Cerebellar cortex (tissue), 1 donor: ENCODE measurements at regions not wholly inside any gene's neighbourhood (a gene's known extent, or its start where the extent isn't known, plus 50 kb on each side); places are given as distances from the start of the nearest gene placed in this dataset.
"Not testable (repeated sequence)": the region's sequence is repeated elsewhere in the genome, so short reads cannot be mapped to it uniquely, and the experiment has no call there.

ENCODE experiments used
- DNase-seq: peaks from one replicate; pipeline ENCODE4 v3.0.0-alpha.2; 2015; ENCODE audit warnings: low spot score

DNA sequence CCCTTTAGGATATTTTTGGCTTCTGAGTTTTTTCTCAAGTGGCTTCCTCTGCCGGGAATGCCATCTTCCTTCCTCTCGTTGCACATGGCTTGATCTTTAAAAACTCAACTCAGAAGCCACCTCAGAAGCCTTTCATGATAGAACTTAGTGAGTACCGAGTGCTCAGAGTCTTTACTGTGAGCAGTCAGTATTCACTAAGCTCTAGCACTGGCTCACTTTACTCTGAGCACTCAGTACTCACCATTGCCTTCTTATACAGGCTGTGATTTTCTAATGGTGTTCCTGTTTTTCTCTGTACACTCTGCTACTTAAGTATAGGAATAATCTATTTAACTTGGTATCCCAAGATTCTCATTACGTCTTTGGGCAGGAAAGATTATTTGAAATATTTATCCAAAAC lies 116.2 kb downstream of the PFDN4 start:
- no peak for DNase-seq

- DNase-seq = no peak
Measured at GRCh38 chr20:54324652-54325285, 116.9 kb downstream of the PFDN4 start.

DNA sequence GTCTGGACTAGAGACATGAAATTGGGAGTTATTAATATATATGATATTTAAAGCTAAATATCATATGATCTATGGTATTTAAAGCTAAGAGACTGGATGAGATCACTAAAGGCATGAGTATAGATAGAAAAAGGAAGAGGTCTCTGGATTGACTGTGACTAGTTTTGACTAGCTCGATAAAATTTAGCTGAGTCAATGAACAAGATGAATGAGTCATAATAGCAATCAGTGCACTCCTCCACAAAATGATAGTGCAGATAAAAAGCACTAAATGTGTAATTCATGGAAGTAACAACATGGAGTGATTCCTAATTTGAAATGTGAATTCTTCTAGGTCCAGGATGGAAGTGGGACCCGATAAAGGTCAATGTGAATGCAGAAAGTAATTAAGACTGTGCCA lies 127.4 kb downstream of the PFDN4 start:
- DNase-seq = no peak

- no peak for DNase-seq
Measured at GRCh38 chr20:54337144-54337543, 129.3 kb downstream of the PFDN4 start.

DNA sequence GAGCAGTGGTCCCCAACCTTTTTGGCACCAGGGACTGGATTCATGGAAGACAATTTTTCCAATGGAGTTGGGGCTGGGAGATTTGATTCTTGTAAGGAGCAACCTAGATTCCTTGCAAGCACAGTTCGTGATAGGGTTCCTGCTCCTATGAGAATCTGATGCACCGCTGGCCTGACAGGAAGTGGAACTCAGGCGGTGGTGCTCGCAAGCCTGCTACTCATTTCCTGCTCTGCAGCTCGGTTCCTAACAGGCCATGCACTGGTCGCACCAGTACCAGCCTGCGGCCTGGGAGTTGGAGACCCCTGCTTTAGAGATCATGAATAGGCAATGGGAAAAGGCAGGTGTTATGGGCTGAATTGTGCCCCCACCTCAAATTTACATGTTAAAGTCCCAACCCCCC lies 131.2 kb downstream of the PFDN4 start:
- DNase-seq = no peak

DNA sequence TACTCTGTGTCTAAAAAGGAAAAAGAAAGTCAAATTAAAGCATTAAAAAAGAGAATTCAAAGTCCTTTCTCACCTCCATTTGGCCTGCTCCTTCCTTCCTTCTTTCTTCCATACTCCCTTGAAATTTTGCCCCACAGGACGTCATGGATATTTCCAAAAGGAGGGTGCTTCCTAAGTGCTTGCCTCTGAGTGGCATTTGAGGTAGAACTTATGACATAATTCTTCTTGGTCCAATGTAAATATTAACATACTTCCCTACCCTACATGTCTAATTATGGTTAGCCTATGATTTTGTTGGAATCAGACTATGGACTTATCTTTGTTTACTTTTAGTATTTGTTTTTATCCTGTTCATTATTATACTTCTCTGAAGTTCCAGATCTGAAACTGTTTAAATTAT lies 132.3 kb downstream of the PFDN4 start:
- no peak for DNase-seq

- DNase-seq = no peak
Measured at GRCh38 chr20:54340667-54341081, 132.8 kb downstream of the PFDN4 start.

GRCh38 chr20:54342258-54342920 lies 133.0 kb upstream of the DOK5 start:
- DNase-seq = no peak

- no peak for DNase-seq
Measured at GRCh38 chr20:54343099-54343498, 132.3 kb upstream of the DOK5 start.

GRCh38 chr20:54343634-54344033 lies 131.8 kb upstream of the DOK5 start:
- no peak for DNase-seq

DNA sequence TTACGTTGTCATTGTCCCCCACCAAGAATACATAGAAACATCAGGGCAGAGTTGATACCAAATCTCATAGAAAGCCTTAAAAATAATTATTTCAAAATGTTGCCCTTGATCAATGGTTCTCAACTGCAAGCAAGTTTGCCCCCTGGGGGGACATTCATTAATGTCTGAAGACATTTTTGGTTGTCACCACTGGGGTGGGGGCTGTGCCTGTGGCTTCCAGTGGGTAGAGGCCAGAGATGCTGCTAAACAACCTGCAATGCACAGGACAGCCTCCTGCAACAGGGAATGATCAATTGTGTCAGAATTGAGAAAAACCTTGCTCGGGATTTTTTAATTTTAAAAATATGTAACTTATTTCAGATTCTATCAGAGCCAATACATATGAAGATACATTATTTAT lies 130.6 kb upstream of the DOK5 start:
- DNase-seq = no peak

GRCh38 chr20:54345301-54345724 lies 130.1 kb upstream of the DOK5 start:
- no peak for DNase-seq

DNA sequence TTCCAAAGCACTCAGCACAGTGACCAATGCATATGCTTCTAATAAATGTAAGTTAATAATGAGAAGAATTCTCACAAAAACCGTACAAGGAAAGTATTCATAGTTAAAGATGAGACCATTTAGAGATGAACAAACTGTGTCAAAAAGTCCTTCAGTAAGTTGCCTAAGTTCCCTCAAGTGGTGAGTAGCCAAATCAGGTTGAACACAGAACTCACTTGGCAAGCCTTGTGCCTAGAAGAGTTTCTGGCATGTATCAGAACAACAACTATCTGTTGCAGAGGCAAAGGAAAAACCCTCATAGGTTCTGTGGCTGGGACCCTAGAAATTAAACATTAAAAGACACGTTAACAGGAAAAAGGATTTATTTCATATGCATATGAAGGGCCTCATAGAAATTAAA lies 129.6 kb upstream of the DOK5 start:
- no peak for DNase-seq

- no peak for DNase-seq
Measured at GRCh38 chr20:54346276-54346675, 129.1 kb upstream of the DOK5 start.

- DNase-seq = no peak
Measured at GRCh38 chr20:54347166-54347833, 128.1 kb upstream of the DOK5 start.

DNA sequence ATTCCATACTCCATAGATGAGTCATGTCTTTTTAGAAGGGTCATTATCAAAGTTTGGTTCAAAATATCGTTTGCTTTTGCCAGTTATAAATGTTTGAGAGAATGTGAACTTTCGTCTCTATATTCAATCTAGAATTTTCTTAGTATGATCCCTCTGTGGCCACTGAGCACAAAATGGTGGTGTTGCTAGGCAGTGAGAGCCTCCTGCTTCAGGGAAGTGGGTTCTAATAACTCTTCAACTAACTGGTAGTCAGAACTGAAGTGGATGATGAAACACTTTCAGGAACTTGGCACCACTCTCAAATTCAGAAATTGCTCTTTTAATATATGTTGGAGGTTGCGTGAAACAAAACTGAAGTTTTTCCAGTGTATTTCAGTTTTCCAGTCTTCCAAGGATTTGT lies 125.0 kb upstream of the DOK5 start:
- no peak for DNase-seq

DNA sequence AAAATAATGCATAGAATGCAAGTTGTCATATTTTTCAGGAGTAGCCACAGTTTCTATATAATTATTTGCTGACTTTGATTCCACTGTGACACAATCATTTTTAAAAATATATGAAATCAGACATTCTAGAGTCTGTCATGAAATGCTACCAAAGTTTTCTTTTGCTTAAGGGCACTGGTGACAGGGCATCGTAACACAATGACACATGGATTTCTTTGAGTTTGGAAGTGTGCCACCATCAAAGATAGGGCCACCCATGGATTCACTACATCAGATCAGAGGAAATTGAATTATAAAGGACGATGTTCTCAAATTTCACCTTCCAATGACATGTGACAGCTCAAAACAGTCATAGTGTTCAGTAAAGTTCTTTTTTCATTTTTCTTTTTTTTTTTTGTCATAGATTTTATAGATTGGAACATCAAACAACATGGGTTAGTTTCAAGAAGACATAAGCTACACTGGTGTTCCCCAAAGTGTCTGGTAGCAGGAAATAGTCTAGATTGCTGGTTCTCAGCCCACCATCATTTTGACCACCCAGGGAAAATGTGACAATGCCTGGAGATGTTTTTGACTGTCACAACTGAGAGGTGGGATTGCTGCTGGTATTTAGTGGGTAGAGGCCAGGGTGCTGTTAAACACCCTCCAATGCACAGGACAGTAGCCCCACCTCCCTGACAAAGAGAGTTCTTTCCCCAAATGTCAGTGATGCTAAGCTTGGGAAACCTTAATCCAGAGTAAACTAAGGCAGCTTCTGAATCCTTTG lies 123.8 kb upstream of the DOK5 start:
- no peak for DNase-seq

- DNase-seq = not testable (repeated sequence)
Measured at GRCh38 chr20:54352541-54352940, 122.9 kb upstream of the DOK5 start.

- DNase-seq = no peak
Measured at GRCh38 chr20:54353292-54353691, 122.1 kb upstream of the DOK5 start.

- no peak for DNase-seq
Measured at GRCh38 chr20:54355631-54356280, 119.6 kb upstream of the DOK5 start.

DNA sequence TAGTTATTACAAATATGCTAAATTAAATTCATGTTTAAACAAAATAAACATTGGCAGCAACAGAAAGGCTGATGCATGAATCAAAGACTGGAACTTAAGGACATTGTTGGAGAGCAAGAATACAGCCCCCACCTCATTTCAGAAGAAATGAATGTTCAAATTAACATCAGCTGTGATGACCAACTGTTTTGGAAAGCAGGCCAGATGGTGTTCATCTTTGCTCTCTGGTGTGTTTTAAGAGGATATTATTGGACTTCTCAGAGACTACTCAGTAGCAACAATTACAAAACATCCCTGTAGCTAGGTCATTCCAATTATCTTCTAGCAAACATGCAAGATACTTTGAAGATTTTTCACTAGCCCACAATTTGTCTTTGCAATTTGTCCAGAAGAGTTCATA lies 118.6 kb upstream of the DOK5 start:
- peak; percentile 14 for DNase-seq

GRCh38 chr20:54361475-54361874 lies 113.9 kb upstream of the DOK5 start:
- no peak for DNase-seq
